ENCODE measurements at regions not wholly inside any gene's neighbourhood (a gene's known extent, or its start where the extent isn't known, plus 50 kb on each side); places are given as distances from the start of the nearest gene placed in this dataset.
"Not testable (repeated sequence)": the region's sequence is repeated elsewhere in the genome, so short reads cannot be mapped to it uniquely, and the experiment has no call there.

DNA sequence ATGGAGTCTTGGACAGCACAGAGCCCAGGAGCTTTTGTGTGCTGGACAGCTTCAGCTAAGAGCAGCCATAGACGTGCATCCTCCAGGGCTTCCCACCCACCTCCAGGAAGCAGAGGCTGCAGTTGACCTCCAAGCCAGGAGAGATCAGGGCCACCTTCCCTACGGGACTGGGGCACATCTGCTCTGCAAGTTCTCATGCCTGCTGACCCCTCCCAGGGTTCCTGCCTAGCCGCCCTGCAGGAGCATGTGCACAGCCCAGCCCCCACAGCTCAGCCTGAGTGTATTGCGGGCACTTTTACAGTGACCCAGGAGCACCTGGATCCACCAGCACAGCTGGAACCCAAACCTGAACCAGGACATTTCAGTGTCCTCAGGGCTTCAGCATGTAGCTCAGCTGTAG lies 915.2 kb downstream of the RPS29 start:
- no peak for DNase-seq (ENCODE audit: low read depth, low spot score)
- in situ Hi-C loops (cut with HindIII; ENCODE audit: low pct_unique_long_range_greater_than_20kb, low sequenced_read_pairs), result no loop called here

DNA sequence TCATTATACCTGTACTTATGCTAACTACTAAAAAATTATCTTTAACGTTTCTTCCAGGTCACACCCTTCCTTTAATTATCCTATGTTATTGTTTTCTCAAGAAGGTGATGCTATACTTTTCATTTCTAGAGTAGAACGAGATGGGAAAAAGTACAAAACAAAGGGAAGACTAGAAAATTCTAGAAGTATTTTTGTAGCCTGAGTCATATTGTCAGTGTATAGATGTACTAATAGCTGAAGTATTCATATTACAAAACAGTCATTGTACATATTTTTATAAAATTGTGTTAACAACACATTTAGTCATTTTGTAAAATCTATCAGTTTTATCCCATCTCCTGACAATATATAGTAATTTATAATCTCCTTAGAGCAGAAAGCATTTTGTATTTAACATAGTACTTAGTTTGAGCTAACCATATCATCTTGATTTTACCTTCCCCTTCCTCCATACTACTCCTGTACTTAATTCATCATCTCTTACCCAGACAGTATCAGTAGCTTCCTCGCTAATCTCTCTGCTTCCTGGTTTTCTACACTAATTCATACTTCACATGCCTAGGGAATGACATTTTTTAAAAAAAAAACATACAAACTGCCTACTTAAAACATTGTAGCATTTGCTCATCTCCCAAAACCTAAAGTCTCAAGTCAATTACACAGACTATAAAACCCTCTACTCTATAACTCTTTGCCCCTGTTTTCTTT lies 920.9 kb downstream of the RPS29 start:
- in situ Hi-C loops (cut with HindIII; ENCODE audit: low pct_unique_long_range_greater_than_20kb, low sequenced_read_pairs), result no loop called here
- DNase-seq (ENCODE audit: low read depth, low spot score), result no peak

DNA sequence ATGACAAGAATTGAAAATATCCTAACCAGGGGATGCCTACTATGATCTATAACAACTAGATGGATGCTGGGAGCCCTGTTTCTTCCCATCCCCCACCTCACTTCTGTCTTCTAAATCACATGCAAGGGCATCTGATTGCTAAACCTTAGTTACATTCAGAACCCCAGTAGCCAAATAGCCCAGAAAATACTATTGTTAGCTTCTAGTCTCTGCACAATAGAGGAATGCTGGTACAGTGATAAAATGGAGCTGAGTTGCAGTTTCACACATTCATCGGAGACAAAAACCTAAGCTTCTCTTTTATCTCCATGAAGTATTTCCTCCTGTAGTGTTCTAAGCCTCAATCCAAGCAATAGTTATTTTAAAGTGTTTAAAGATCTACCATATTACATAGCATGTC lies 942.9 kb downstream of the RPS29 start:
- in situ Hi-C loops (cut with HindIII; ENCODE audit: low pct_unique_long_range_greater_than_20kb, low sequenced_read_pairs), result no loop called here
- no peak for DNase-seq (ENCODE audit: low read depth, low spot score)

GRCh38 chr14:48628870-48629269 lies 953.5 kb upstream of the MDGA2 start:
- in situ Hi-C loops (cut with HindIII; ENCODE audit: low pct_unique_long_range_greater_than_20kb, low sequenced_read_pairs), result no loop called here
- no peak for DNase-seq (ENCODE audit: low read depth, low spot score)

DNA sequence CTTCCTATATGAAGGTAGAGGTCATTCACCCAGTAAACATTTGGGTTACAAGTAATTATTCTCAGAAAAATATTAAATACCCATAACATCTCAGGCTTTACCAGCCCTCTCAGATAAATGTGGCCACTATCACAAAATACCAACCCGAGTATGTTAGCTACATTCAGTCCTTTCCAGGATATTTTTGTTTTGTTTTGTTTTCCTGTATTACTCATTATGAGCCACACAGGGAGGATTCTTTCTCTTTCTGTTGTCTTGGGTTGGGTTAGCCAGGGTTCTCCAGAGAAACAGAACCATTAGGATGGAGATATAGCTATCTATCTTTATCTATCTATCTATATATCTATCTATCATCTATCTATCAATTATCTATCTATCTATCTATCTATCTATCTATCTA lies 947.6 kb upstream of the MDGA2 start:
- DNase-seq (ENCODE audit: low read depth, low spot score), result no peak
- in situ Hi-C loops (cut with HindIII; ENCODE audit: low pct_unique_long_range_greater_than_20kb, low sequenced_read_pairs), result no loop called here

DNA sequence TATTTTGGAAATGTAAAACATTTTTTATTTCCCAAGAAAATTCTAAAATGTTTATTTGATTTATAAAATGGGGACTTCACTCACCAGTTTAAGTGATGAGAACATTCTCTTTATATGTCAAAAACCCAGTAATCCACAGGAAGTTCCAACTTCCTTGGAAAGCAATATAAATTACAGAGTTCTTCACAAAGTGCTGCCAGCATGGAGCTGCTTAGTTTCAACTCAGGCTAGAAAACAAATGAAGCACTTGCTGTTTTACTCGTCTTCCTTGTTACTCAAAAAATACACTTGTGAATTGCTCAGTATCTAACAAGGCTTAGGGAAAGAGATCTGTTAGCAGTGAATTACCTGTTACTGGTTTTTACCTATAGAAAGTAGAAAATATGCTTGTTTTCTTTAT lies 942.7 kb upstream of the MDGA2 start:
- in situ Hi-C loops (cut with HindIII; ENCODE audit: low pct_unique_long_range_greater_than_20kb, low sequenced_read_pairs), result no loop called here

DNA sequence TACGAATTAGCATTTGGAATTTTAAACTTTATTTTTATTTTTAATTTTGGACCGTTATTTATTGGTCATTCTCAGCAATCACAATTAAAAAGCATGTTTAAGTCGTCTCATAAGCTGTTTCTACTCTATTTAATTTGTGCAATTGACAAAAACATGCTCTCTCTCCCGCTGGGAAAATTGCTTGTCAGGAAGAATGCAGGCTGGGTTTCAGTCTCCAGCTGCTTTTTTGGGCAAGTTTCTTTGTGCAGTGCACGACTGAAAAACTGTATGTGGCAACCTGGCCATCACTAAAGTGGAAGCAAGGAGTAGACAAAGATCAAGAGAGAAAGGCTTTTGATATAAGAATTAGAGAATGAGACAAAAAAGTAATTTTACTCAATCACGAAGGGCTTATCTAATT lies 941.5 kb upstream of the MDGA2 start:
- in situ Hi-C loops (cut with HindIII; ENCODE audit: low pct_unique_long_range_greater_than_20kb, low sequenced_read_pairs), result no loop called here
- no peak for DNase-seq (ENCODE audit: low read depth, low spot score)

More for the DNA sequence above, 942.7 kb upstream of the MDGA2 start:
- no peak for DNase-seq (ENCODE audit: low read depth, low spot score)

GRCh38 chr14:48615618-48616017 lies 940.2 kb upstream of the MDGA2 start:
- DNase-seq (ENCODE audit: low read depth, low spot score), result no peak
- in situ Hi-C loops (cut with HindIII; ENCODE audit: low pct_unique_long_range_greater_than_20kb, low sequenced_read_pairs), result no loop called here

DNA sequence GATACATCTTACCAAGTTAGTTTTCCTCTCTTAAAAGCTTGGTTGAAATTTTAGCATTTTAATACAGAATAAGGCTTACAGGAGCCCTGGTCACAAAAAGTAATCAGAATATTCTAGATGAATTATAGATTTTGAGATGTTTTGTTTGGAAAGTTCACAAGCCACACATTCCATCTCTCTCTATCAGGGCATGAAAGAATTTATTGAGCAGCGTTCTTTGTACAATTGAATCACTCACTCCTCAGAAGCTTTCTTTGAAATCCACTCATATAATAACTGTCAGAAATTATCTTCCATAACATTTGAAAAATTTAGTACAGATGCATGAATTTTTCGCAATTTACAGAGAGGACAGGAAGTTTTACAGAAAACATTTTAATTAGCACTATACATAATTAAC lies 938.6 kb upstream of the MDGA2 start:
- DNase-seq (ENCODE audit: low read depth, low spot score), result no peak
- in situ Hi-C loops (cut with HindIII; ENCODE audit: low pct_unique_long_range_greater_than_20kb, low sequenced_read_pairs), result no loop called here

DNA sequence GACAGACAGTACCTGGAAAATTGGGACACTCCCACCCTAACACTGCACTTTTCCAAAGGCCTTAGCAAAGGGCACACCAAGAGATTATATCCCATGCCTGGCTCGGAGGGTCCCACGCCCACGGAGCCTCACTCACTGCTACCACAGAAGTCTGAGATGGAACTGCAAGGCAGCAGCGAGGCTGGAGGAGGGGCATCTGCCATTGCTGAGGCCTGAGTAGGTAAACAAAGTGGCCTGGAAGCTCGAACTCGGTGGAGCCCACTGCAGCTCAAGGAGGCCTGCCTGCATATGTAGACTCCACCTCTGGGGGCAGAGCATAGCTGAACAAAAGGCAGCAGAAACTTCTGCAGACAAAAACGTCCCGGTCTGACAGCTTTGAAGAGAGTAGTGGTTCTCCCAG lies 931.6 kb upstream of the MDGA2 start:
- DNase-seq (ENCODE audit: low read depth, low spot score); in situ Hi-C loops (cut with HindIII; ENCODE audit: low pct_unique_long_range_greater_than_20kb, low sequenced_read_pairs): not testable (repeated sequence)

- in situ Hi-C loops (cut with HindIII; ENCODE audit: low pct_unique_long_range_greater_than_20kb, low sequenced_read_pairs), result no loop called here
- DNase-seq (ENCODE audit: low read depth, low spot score), result no peak
Observed at GRCh38 chr14:48598458-48598857, 923.1 kb upstream of the MDGA2 start.

- in situ Hi-C loops (cut with HindIII; ENCODE audit: low pct_unique_long_range_greater_than_20kb, low sequenced_read_pairs), result no loop called here
- DNase-seq (ENCODE audit: low read depth, low spot score), result no peak
Observed at GRCh38 chr14:48586099-48586498, 910.7 kb upstream of the MDGA2 start.

GRCh38 chr14:48584031-48584430 lies 908.6 kb upstream of the MDGA2 start:
- DNase-seq (ENCODE audit: low read depth, low spot score), result no peak
- in situ Hi-C loops (cut with HindIII; ENCODE audit: low pct_unique_long_range_greater_than_20kb, low sequenced_read_pairs), result no loop called here

- in situ Hi-C loops (cut with HindIII; ENCODE audit: low pct_unique_long_range_greater_than_20kb, low sequenced_read_pairs), result no loop called here
- no peak for DNase-seq (ENCODE audit: low read depth, low spot score)
Observed at GRCh38 chr14:48582938-48583337, 907.5 kb upstream of the MDGA2 start.

DNA sequence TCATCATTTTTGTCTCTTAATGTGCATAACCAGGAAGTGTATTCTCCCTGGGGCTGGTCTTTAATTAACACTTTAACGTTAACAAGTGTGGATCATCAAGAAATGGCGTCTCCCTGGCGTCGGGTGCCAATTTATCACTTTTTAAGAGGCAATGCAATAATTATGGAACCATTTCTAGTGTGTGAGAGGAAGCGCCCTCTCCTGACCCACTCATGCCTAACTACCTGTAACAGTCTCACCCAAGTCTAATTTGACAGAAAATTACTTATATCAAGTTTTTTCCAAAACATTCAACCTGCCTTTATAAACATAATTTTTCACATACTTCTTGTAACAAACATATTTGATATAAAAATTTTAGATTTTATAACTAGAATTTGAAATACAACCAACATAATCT lies 905.3 kb upstream of the MDGA2 start:
- DNase-seq (ENCODE audit: low read depth, low spot score), result no peak
- in situ Hi-C loops (cut with HindIII; ENCODE audit: low pct_unique_long_range_greater_than_20kb, low sequenced_read_pairs), result no loop called here

DNA sequence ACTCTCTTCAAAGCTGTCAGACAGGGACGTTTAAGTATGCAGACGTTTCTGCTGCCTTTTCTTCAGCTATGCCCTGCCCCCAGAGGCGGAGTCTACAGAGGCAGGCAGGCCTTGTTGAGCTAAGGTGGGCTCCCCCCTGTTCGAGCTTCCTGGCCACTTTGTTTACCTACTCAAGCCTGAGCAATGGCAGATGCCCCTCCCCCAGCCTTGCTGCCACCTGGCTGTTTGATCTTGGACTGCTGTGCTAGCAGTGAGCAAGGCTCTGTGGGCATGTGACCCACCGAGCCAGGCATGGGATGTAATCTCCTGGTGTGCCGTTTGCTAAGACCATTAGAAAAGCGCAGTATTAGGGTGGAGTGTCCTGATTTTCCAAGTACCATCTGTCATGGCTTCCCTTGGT lies 900.4 kb upstream of the MDGA2 start:
- in situ Hi-C loops (cut with HindIII; ENCODE audit: low pct_unique_long_range_greater_than_20kb, low sequenced_read_pairs), result no loop called here
- no peak for DNase-seq (ENCODE audit: low read depth, low spot score)

- no peak for DNase-seq (ENCODE audit: low read depth, low spot score)
- in situ Hi-C loops (cut with HindIII; ENCODE audit: low pct_unique_long_range_greater_than_20kb, low sequenced_read_pairs), result no loop called here
Observed at GRCh38 chr14:48568688-48569087, 893.3 kb upstream of the MDGA2 start.

DNA sequence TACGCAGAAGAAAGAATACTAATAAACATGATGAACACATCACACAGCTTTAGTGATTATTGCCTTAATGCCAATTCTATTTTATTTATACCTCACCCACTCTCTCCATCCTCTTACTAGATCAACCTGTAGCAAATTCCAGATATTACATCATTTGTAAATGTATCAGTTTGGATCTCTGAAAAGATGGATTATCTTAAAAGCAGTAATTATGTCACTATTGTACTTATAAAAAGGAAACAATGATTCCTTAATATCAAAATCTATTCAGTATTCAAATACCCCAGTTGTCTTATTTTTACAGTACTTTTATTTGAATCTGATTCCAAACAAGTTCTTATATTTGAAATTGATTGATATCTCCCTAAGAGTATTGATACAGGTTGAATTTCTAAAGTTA lies 892.8 kb upstream of the MDGA2 start:
- in situ Hi-C loops (cut with HindIII; ENCODE audit: low pct_unique_long_range_greater_than_20kb, low sequenced_read_pairs), result no loop called here
- DNase-seq (ENCODE audit: low read depth, low spot score), result no peak

GRCh38 chr14:48563489-48563888 lies 888.1 kb upstream of the MDGA2 start:
- DNase-seq (ENCODE audit: low read depth, low spot score), result no peak
- in situ Hi-C loops (cut with HindIII; ENCODE audit: low pct_unique_long_range_greater_than_20kb, low sequenced_read_pairs), result no loop called here

DNA sequence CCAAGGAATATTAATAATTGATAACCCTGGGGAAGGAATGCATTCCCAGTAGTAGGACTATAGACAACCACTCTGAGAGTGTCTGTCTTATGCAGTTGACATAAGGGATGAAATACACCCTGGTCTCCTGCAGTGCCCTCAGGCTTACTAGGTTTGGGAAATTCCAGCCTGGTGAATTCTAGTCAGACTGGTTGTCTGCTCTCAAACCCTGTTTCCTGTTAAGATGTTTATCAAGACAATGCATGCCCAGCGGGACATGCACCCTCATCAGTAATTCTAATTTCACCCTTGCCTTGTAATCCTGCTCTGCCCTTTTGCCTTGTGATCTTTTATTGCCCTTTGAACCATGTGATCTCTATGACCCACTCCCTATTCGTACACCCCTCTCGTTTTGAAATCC lies 886.0 kb upstream of the MDGA2 start:
- in situ Hi-C loops (cut with HindIII; ENCODE audit: low pct_unique_long_range_greater_than_20kb, low sequenced_read_pairs); DNase-seq (ENCODE audit: low read depth, low spot score): not testable (repeated sequence)
